ENCODE measurements at regions not wholly inside any gene's neighbourhood (a gene's known extent, or its start where the extent isn't known, plus 50 kb on each side); places are given as distances from the start of the nearest gene placed in this dataset.

DNA sequence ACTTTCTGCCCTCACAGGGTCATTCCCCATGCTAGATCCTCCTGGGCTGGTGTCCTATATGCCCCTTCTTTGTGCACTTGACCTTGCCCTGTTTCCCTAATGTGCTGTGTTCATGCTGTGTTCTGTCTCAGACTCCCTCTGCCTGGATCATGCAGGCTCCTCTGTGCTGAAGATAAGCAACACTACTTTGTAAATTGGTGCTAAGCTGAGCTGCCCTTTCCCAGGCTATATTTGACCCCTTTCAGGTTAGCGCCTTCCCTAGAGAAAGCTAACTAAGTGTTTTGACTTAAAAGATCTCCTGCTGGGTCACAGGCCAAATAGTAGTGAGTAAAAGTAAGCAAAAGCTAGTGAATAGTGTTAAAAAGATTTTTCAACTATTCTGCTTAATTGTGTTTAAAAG is 257.2 kb upstream of the RGPD4 start:
- no peak for TF ChIP-seq TCF12 (IDR thresholded peaks at IDR 0.05)
- TF ChIP-seq, protein P1, sequence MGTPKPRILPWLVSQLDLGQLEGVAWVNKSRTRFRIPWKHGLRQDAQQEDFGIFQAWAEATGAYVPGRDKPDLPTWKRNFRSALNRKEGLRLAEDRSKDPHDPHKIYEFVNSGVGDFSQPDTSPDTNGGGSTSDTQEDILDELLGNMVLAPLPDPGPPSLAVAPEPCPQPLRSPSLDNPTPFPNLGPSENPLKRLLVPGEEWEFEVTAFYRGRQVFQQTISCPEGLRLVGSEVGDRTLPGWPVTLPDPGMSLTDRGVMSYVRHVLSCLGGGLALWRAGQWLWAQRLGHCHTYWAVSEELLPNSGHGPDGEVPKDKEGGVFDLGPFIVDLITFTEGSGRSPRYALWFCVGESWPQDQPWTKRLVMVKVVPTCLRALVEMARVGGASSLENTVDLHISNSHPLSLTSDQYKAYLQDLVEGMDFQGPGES (IDR thresholded peaks at IDR 0.05; ENCODE audit: low read depth, low read length), result no peak
- TF ChIP-seq CHD2 (IDR thresholded peaks at IDR 0.05; ENCODE audit: low read length, partially characterized antibody), result no peak
- TF ChIP-seq ELF1 (IDR thresholded peaks at IDR 0.05), result no peak
- TF ChIP-seq EZH2phosphoT487 (IDR thresholded peaks at IDR 0.05; ENCODE audit: borderline replicate concordance, low read depth), result no peak
- TF ChIP-seq RXRA (IDR thresholded peaks at IDR 0.05; ENCODE audit: borderline replicate concordance, low read depth), result no peak
- TF ChIP-seq RFX5 (IDR thresholded peaks at IDR 0.05; ENCODE audit: low read length), result no peak
- TF ChIP-seq RAD21 (IDR thresholded peaks at IDR 0.05; ENCODE audit: low read length), result no peak
- TF ChIP-seq TEAD4 (IDR thresholded peaks at IDR 0.05; ENCODE audit: borderline replicate concordance, insufficient read depth), result no peak
- Histone ChIP-seq H3K4me1 (ENCODE audit: control insufficient read depth in 1 of 2, insufficient read depth in 2 of 2, low read depth in 1 of 2, low read length in 1 of 2) (no peaks in the 10 kb centered on the region; a peak in 1 of 4 replicates), H3K27ac (ENCODE audit: low read depth in 2 of 2, low read length in 1 of 2) (no peak overlapping the region), H3K36me3 (replicated peaks in 1 of 2; ENCODE audit: control insufficient read depth in 1 of 2, insufficient read depth in 2 of 2, low read length in 1 of 2) (no peaks in the 10 kb centered on the region), H3K4me3 (ENCODE audit: low read depth in 2 of 2, low read length in 1 of 2) (no peak overlapping the region), H2AFZ (ENCODE audit: low read depth) (no peak overlapping the region), H3K9me3 (no peaks in the 10 kb centered on the region), H3F3A (replicated peaks; ENCODE audit: insufficient read depth) (no peaks in the 10 kb centered on the region), H4K20me1 (ENCODE audit: insufficient read depth) (no peaks in the 10 kb centered on the region), H3K4me2 (no peak overlapping the region), H3K27me3 (ENCODE audit: insufficient read depth) (no peaks in the 10 kb centered on the region), H3K9ac (no peak overlapping the region), H3K79me2 (ENCODE audit: insufficient read depth) (no peaks in the 10 kb centered on the region), H3K9me2 (no peaks in the 10 kb centered on the region)
- no peak for DNase-seq
- WGBS (ENCODE audit: low lambda C conversion rate), result 53% methylated on average over 1 of the region's 1 CpG
- CTCF ChIA-PET, result interaction anchor here (0.8 kb wide), 1 partner anchor 706 kb away, joined by 3 read pairs; no protein-coding TSS in a partner anchor
- POLR2A ChIA-PET, result no interaction called here

DNA sequence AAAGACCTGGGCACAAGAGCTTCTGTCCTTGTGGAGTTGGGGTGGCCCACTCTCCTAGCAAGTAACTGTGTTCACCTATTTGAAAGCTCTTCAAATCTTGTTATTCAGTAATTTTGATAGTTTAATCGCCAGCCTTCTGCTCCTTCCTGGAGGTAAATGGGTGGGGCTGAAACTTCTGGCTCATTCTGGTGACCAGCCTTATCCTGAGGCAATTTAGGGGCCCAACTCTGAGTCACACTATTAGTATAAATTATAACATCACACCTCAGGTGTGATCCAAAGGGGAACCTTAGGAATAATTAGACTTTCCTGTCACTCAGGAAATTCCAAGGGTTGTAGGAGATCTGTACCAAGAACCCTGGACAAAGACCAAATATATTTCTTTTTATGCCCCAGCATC is 255.8 kb upstream of the RGPD4 start:
- CTCF ChIA-PET, result interaction anchor here (0.7 kb wide), 1 partner anchor 933 kb away, joined by 3 read pairs; no protein-coding TSS in a partner anchor
- WGBS (ENCODE audit: low lambda C conversion rate), result 85% methylated on average over 1 of the region's 1 CpG
- POLR2A ChIA-PET, result no interaction called here

More for the DNA sequence above, 255.8 kb upstream of the RGPD4 start:
- no peak for DNase-seq
- Histone ChIP-seq H2AFZ (ENCODE audit: low read depth) (no peak overlapping the region), H3K9ac (no peak overlapping the region), H3K79me2 (ENCODE audit: insufficient read depth) (no peaks in the 10 kb centered on the region), H3K4me3 (ENCODE audit: low read depth in 2 of 2, low read length in 1 of 2) (no peak overlapping the region), H4K20me1 (ENCODE audit: insufficient read depth) (no peaks in the 10 kb centered on the region), H3K9me3 (no peaks in the 10 kb centered on the region), H3K27ac (ENCODE audit: low read depth in 2 of 2, low read length in 1 of 2) (no peak overlapping the region), H3K4me2 (no peak overlapping the region), H3F3A (replicated peaks; ENCODE audit: insufficient read depth) (no peaks in the 10 kb centered on the region), H3K4me1 (ENCODE audit: control insufficient read depth in 1 of 2, insufficient read depth in 2 of 2, low read depth in 1 of 2, low read length in 1 of 2) (no peaks in the 10 kb centered on the region; a peak in 1 of 4 replicates), H3K27me3 (ENCODE audit: insufficient read depth) (no peaks in the 10 kb centered on the region), H3K9me2 (no peaks in the 10 kb centered on the region), H3K36me3 (replicated peaks in 1 of 2; ENCODE audit: control insufficient read depth in 1 of 2, insufficient read depth in 2 of 2, low read length in 1 of 2) (no peaks in the 10 kb centered on the region)
- TF ChIP-seq NFIC (IDR thresholded peaks at IDR 0.05; ENCODE audit: borderline replicate concordance), result no peak
- TF ChIP-seq, protein P2, sequence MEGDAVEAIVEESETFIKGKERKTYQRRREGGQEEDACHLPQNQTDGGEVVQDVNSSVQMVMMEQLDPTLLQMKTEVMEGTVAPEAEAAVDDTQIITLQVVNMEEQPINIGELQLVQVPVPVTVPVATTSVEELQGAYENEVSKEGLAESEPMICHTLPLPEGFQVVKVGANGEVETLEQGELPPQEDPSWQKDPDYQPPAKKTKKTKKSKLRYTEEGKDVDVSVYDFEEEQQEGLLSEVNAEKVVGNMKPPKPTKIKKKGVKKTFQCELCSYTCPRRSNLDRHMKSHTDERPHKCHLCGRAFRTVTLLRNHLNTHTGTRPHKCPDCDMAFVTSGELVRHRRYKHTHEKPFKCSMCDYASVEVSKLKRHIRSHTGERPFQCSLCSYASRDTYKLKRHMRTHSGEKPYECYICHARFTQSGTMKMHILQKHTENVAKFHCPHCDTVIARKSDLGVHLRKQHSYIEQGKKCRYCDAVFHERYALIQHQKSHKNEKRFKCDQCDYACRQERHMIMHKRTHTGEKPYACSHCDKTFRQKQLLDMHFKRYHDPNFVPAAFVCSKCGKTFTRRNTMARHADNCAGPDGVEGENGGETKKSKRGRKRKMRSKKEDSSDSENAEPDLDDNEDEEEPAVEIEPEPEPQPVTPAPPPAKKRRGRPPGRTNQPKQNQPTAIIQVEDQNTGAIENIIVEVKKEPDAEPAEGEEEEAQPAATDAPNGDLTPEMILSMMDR (IDR thresholded peaks at IDR 0.05), result no peak
- TF ChIP-seq NRF1 (IDR thresholded peaks at IDR 0.05; ENCODE audit: low read depth, low read length), result no peak
- TF ChIP-seq EP300 (IDR thresholded peaks at IDR 0.05; ENCODE audit: borderline replicate concordance in 1 of 2, low read depth in 1 of 2, low read length in 1 of 2), result no peak
- TF ChIP-seq SIN3A (IDR thresholded peaks at IDR 0.05; ENCODE audit: borderline replicate concordance, low read depth, low read length), result no peak
- TF ChIP-seq, protein P1 (IDR thresholded peaks at IDR 0.05; ENCODE audit: low read depth, low read length), result no peak
- TF ChIP-seq, protein P3, sequence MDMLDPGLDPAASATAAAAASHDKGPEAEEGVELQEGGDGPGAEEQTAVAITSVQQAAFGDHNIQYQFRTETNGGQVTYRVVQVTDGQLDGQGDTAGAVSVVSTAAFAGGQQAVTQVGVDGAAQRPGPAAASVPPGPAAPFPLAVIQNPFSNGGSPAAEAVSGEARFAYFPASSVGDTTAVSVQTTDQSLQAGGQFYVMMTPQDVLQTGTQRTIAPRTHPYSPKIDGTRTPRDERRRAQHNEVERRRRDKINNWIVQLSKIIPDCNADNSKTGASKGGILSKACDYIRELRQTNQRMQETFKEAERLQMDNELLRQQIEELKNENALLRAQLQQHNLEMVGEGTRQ (IDR thresholded peaks at IDR 0.05; ENCODE audit: borderline replicate concordance, low read depth, low read length), result no peak
- TF ChIP-seq FOSL2 (IDR thresholded peaks at IDR 0.05; ENCODE audit: borderline replicate concordance, low read depth), result no peak

Measured in SK-N-SH (cell line).